OCI-LY1 (cell line): ENCODE measurements at regions not wholly inside any gene's neighbourhood (a gene's known extent, or its start where the extent isn't known, plus 50 kb on each side); places are given as distances from the start of the nearest gene placed in this dataset.

ENCODE experiments used
- EZH2 ChIP-seq: fragments of 200-600 bp; sonication (generic), shearing (Covaris generic); IDR thresholded peaks from 2 replicates; pipeline ENCODE4 v1.8.0; 2017; ENCODE audit warnings: borderline replicate concordance, mixed run types, mild to moderate bottlenecking, antibody characterized with exemption, low read length, moderate library complexity, mixed read lengths
- TF ChIP-seq, protein P1 (sequence below): fragments of 200-600 bp; sonication (generic), shearing (Covaris generic); IDR thresholded peaks from 2 replicates; pipeline ENCODE4 v1.5.1; 2017; ENCODE audit warnings: mild to moderate bottlenecking, antibody characterized with exemption, low read length, moderate library complexity, mixed read lengths

DNA sequence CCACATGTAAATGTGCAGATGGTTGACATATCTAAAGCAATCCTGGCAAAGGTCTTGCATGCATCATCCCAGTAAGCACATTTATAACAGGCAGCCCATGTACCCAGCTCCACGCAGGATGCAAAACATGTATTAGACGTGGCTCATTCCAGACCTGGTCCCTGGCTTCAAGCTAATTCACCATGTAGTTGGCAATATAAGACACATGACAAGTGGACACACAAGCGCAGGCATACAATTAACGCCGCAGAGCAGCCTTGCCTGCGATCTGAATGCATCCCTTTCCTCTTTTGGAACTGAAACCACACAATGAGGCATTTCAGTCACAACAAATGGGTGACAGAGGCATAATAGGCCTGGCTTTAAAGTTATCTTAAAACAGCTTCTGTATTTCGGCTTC is 114.5 kb upstream of the TRIM2 start:
- no peak for TF ChIP-seq EZH2
- TF ChIP-seq, protein P1, sequence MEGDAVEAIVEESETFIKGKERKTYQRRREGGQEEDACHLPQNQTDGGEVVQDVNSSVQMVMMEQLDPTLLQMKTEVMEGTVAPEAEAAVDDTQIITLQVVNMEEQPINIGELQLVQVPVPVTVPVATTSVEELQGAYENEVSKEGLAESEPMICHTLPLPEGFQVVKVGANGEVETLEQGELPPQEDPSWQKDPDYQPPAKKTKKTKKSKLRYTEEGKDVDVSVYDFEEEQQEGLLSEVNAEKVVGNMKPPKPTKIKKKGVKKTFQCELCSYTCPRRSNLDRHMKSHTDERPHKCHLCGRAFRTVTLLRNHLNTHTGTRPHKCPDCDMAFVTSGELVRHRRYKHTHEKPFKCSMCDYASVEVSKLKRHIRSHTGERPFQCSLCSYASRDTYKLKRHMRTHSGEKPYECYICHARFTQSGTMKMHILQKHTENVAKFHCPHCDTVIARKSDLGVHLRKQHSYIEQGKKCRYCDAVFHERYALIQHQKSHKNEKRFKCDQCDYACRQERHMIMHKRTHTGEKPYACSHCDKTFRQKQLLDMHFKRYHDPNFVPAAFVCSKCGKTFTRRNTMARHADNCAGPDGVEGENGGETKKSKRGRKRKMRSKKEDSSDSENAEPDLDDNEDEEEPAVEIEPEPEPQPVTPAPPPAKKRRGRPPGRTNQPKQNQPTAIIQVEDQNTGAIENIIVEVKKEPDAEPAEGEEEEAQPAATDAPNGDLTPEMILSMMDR, result no peak
